ENCODE measurements at regions not wholly inside any gene's neighbourhood (a gene's known extent, or its start where the extent isn't known, plus 50 kb on each side); places are given as distances from the start of the nearest gene placed in this dataset.
A peak's percentile ranks its signal among the peaks of the same experiment; 100 is the strongest.

DNA sequence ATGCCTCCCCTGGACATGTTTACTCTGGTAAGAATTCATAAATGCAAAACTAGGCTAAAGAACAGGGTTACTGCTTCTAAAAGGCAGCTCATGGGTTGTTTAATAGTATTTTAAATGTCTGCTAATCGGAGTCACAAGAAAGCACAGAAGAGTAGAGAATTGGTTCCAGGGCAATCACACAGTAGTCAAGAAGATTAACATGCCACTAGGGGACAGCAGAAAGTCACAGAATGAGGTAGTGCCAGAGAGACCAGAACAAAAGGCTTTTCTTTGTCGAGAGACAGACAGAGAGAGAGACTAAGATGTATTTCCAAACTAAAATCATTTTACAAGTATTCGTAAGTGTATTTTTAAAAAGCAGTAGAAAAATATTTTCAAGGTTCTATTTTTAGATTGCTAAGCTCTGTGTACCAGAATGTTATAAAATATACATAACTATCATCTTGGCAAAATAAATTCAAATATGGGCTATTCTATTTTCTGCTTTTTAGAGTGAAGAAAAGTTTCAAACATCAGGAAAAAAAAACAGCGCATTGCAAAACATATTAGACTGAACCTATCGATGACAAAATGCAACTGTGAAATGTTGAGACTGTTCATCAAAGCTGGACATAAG is 78.3 kb upstream of the CDIN1 start:
- TF ChIP-seq CTCF (IDR thresholded peaks at IDR 0.05; ENCODE audit: low read depth, low read length) = peak; percentile 85
- peak; percentile 44 for DNase-seq (ENCODE audit: extremely low read depth, low read depth)

DNA sequence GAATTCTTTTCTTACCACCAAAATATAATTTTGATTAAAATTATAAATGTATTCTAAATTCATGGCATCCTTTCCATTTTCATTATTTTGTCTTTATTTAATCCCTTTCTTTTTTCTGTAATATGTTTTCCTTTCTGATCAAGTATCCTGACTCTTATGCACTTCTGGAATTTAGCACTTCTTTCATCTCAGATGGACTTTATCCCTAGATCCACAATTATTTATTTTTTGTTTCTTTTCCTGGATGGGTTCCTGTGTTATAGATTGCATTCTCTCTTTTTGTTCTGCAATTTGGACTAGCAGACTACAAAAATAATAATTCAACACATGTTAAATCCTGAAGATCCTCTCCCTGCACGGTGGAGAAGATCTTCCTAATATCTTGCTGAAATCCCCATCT is 76.9 kb upstream of the CDIN1 start:
- no peak for TF ChIP-seq CTCF (IDR thresholded peaks at IDR 0.05; ENCODE audit: low read depth, low read length)
- no peak for DNase-seq (ENCODE audit: extremely low read depth, low read depth)

- TF ChIP-seq CTCF (IDR thresholded peaks at IDR 0.05; ENCODE audit: low read depth, low read length) = no peak
- no peak for DNase-seq (ENCODE audit: extremely low read depth, low read depth)
These were observed 72.6 kb upstream of the CDIN1 start for GRCh38 chr15:36506733-36507356.

DNA sequence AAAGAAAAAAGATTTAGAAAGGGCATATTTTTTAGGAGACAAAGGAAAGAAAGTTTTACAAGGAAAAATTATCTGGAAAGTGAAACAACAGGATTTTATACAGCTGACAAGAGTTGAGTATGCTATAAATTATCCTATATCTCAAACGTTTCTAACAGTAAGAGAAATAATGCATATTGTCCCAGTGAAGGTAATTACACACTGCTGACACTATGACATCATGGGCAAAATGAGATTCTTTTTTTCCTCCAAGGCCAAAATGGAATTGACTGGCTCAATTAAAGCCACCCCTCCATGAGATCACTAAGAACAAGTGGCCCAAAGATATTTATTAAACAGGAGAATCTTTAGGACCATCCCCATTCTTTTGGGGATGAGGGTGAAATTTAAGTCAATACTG is 72.0 kb upstream of the CDIN1 start:
- TF ChIP-seq CTCF (IDR thresholded peaks at IDR 0.05; ENCODE audit: low read depth, low read length) = no peak
- DNase-seq (ENCODE audit: extremely low read depth, low read depth) = no peak

GRCh38 chr15:36511594-36511993 is 67.8 kb upstream of the CDIN1 start:
- no peak for DNase-seq (ENCODE audit: extremely low read depth, low read depth)
- no peak for TF ChIP-seq CTCF (IDR thresholded peaks at IDR 0.05; ENCODE audit: low read depth, low read length)

DNA sequence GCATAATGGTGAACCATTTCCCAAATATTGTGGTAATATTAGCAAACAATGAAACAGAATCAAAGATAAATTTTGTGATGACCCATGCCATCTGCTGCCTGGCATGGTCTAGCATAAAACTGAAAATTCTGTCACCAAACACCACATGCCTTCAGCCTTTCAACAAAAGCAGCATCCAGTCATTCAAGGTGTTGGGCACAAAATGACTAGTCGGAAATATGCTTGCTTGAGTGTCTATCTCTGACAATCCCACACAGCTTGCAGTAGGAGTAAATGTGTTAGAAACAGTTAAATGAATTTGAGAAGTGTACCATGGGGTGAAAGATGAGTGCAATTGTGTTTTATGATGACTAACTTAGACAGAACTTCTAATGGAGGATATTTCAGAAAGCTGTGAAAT is 61.7 kb upstream of the CDIN1 start:
- no peak for TF ChIP-seq CTCF (IDR thresholded peaks at IDR 0.05; ENCODE audit: low read depth, low read length)
- no peak for DNase-seq (ENCODE audit: extremely low read depth, low read depth)

GRCh38 chr15:36519067-36519466 is 60.4 kb upstream of the CDIN1 start:
- no peak for TF ChIP-seq CTCF (IDR thresholded peaks at IDR 0.05; ENCODE audit: low read depth, low read length)
- DNase-seq (ENCODE audit: extremely low read depth, low read depth) = no peak
